Erythroblast (primary cell): ENCODE measurements at regions not wholly inside any gene's neighbourhood (a gene's known extent, or its start where the extent isn't known, plus 50 kb on each side); places are given as distances from the start of the nearest gene placed in this dataset.

Experiments used
- GATA1 ChIP-seq: IDR thresholded peaks from 2 replicates; pipeline ENCODE4 v1.6.1; 2011; ENCODE audit warnings: low read depth, mild to moderate bottlenecking, control low read depth, low read length, moderate library complexity
- POLR2A ChIP-seq: IDR thresholded peaks from 2 replicates; pipeline ENCODE4 v1.6.1; 2011; ENCODE audit warnings: mild to moderate bottlenecking, low read length

GRCh38 chr7:125695626-125696025, 766.0 kb upstream of the POT1 start:
- no peak for TF ChIP-seq POLR2A
- no peak for TF ChIP-seq GATA1
